Activated T-cell treated with anti-CD3 and anti-CD28 coated beads, Interleukin-2, amount 50 U/mL, for 1 hour (primary cell): ENCODE measurements at regions not wholly inside any gene's neighbourhood (a gene's known extent, or its start where the extent isn't known, plus 50 kb on each side); places are given as distances from the start of the nearest gene placed in this dataset.

Experiments used
- DNase-seq: peaks from one replicate; pipeline ENCODE4 v3.0.0-alpha.2; 2020

- no peak for DNase-seq
These were observed 623.0 kb downstream of the NPHP4 start for GRCh38 chr1:5369223-5369622.

GRCh38 chr1:5368201-5368600 is 624.0 kb downstream of the NPHP4 start:
- no peak for DNase-seq

GRCh38 chr1:5367306-5367705 is 624.9 kb downstream of the NPHP4 start:
- DNase-seq: no peak

- DNase-seq: no peak
These were observed 626.5 kb downstream of the NPHP4 start for GRCh38 chr1:5365751-5366150.

GRCh38 chr1:5364591-5364990 is 627.6 kb downstream of the NPHP4 start:
- DNase-seq: no peak

GRCh38 chr1:5354681-5355080 is 637.5 kb downstream of the NPHP4 start:
- DNase-seq: no peak

GRCh38 chr1:5351366-5351765 is 640.9 kb downstream of the NPHP4 start:
- DNase-seq: no peak

GRCh38 chr1:5349526-5349925 is 642.7 kb downstream of the NPHP4 start:
- no peak for DNase-seq

GRCh38 chr1:5348732-5349465 is 643.3 kb downstream of the NPHP4 start:
- no peak for DNase-seq

- no peak for DNase-seq
These were observed 644.5 kb downstream of the NPHP4 start for GRCh38 chr1:5347726-5348125.

- no peak for DNase-seq
These were observed 646.7 kb downstream of the NPHP4 start for GRCh38 chr1:5345556-5345955.

- no peak for DNase-seq
These were observed 648.8 kb downstream of the NPHP4 start for GRCh38 chr1:5343256-5344020.

- no peak for DNase-seq
These were observed 649.4 kb downstream of the NPHP4 start for GRCh38 chr1:5342830-5343229.

GRCh38 chr1:5342172-5342571 is 650.1 kb downstream of the NPHP4 start:
- no peak for DNase-seq

GRCh38 chr1:5341471-5341870 is 650.8 kb downstream of the NPHP4 start:
- no peak for DNase-seq

- DNase-seq: no peak
These were observed 651.6 kb downstream of the NPHP4 start for GRCh38 chr1:5340560-5341130.

- DNase-seq: no peak
These were observed 653.8 kb downstream of the NPHP4 start for GRCh38 chr1:5338466-5338865.

- no peak for DNase-seq
These were observed 658.9 kb downstream of the NPHP4 start for GRCh38 chr1:5333291-5333690.

- DNase-seq: no peak
These were observed 661.1 kb downstream of the NPHP4 start for GRCh38 chr1:5331101-5331500.

- no peak for DNase-seq
These were observed 663.0 kb downstream of the NPHP4 start for GRCh38 chr1:5329068-5329739.

- DNase-seq: no peak
These were observed 667.3 kb downstream of the NPHP4 start for GRCh38 chr1:5324883-5325282.

- no peak for DNase-seq
These were observed 663.9 kb downstream of the AJAP1 start for GRCh38 chr1:5318143-5318816.

GRCh38 chr1:5317391-5317790 is 663.0 kb downstream of the AJAP1 start:
- no peak for DNase-seq
